GM23338 (cell line): ENCODE measurements at regions not wholly inside any gene's neighbourhood (a gene's known extent, or its start where the extent isn't known, plus 50 kb on each side); places are given as distances from the start of the nearest gene placed in this dataset.

Experiments
- ATAC-seq: fragments of 200-7000 bp; cut with Tn5 transposase; 3 replicates; pipeline ENCODE4 v1.9.1; 2020
- DNase-seq: peaks from one replicate; pipeline ENCODE4 v3.0.0-alpha.2; 2015; ENCODE audit warnings: low spot score
- H2AFZ ChIP-seq: fragments of 200-600 bp; sonication (generic); 2 replicates; pipeline ENCODE4 v1.8.0; 2016; ENCODE audit warnings: antibody characterized with exemption, mild to moderate bottlenecking, moderate library complexity
- H3F3A ChIP-seq: fragments of 200-600 bp; sonication (generic); replicated peaks from 2 replicates; pipeline ENCODE4 v1.8.0; 2017; ENCODE audit warnings: antibody characterized with exemption, mixed run types, low read depth
- H3K27ac ChIP-seq: fragments of 200-600 bp; sonication (generic); 2 replicates; pipeline ENCODE4 v1.6.1; 2016; ENCODE audit warnings: low read depth
- H3K27me3 ChIP-seq: fragments of 200-600 bp; sonication (generic); 2 replicates; pipeline ENCODE4 v1.8.0; 2016; ENCODE audit warnings: mild to moderate bottlenecking, mixed run types, moderate library complexity; ENCODE audit not compliant: insufficient read depth
- H3K36me3 ChIP-seq: fragments of 200-600 bp; sonication (generic); 2 replicates; pipeline ENCODE4 v1.8.0; 2016; ENCODE audit warnings: mild to moderate bottlenecking; ENCODE audit not compliant: insufficient read depth
- H3K4me1 ChIP-seq: fragments of 200-600 bp; sonication (generic); 2 replicates; pipeline ENCODE4 v1.8.0; 2016; ENCODE audit warnings: mild to moderate bottlenecking, moderate library complexity; ENCODE audit not compliant: insufficient read depth
- H3K4me2 ChIP-seq: fragments of 200-600 bp; sonication (generic); 2 replicates; pipeline ENCODE4 v1.7.1; 2017; ENCODE audit warnings: mixed run types
- H3K4me3 ChIP-seq: fragments of 200-600 bp; sonication (generic); 2 replicates; pipeline ENCODE4 v1.6.1; 2016; ENCODE audit warnings: mixed run types
- H3K79me2 ChIP-seq: fragments of 200-600 bp; sonication (generic); replicated peaks from 2 replicates; pipeline ENCODE4 v1.8.0; 2017; ENCODE audit warnings: mild to moderate bottlenecking; ENCODE audit not compliant: insufficient read depth
- H3K9me2 ChIP-seq: fragments of 200-600 bp; sonication (generic); 2 replicates; pipeline ENCODE4 v1.8.0; 2017; ENCODE audit not compliant: insufficient read depth
- H4K20me1 ChIP-seq: fragments of 200-600 bp; sonication (generic); replicated peaks from 2 replicates; pipeline ENCODE4 v1.8.0; 2017; ENCODE audit warnings: mild to moderate bottlenecking; ENCODE audit not compliant: insufficient read depth
- H3K27ac Mint-ChIP-seq: 2 replicates; pipeline ENCODE4 v1.8.0; 2020; ENCODE audit warnings: inconsistent platforms, mild to moderate bottlenecking, moderate library complexity, mixed read lengths
- H3K27me3 Mint-ChIP-seq: 3 replicates; pipeline ENCODE4 v1.8.0; 2022; ENCODE audit warnings: low read depth, mild to moderate bottlenecking, moderate library complexity, mixed read lengths, inconsistent platforms; ENCODE audit not compliant: insufficient read depth, poor library complexity
- H3K36me3 Mint-ChIP-seq: 3 replicates; pipeline ENCODE4 v1.8.0; 2021; ENCODE audit warnings: low read depth, mild to moderate bottlenecking, inconsistent platforms, moderate library complexity, mixed read lengths
- H3K4me1 Mint-ChIP-seq: 3 replicates; pipeline ENCODE4 v1.8.0; 2020; ENCODE audit warnings: mild to moderate bottlenecking, inconsistent platforms, mixed read lengths
- H3K4me3 Mint-ChIP-seq: 3 replicates; pipeline ENCODE4 v1.8.0; 2021; ENCODE audit warnings: moderate library complexity, mild to moderate bottlenecking, inconsistent platforms, mixed read lengths
- H3K9me3 Mint-ChIP-seq: 3 replicates; pipeline ENCODE4 v1.8.0; 2020; ENCODE audit warnings: moderate library complexity, mild to moderate bottlenecking, inconsistent platforms, mixed read lengths
- CREB1 ChIP-seq: fragments of 250-450 bp; sonication (Bioruptor Pico); IDR thresholded peaks from 2 replicates; pipeline ENCODE4 v1.5.0; 2020; ENCODE audit warnings: low read depth, mild to moderate bottlenecking, moderate library complexity
- CTCF ChIP-seq, 2 experiments: fragments of 200-600 bp in 1 of 2; sonication (generic) in 1 of 2; conservative IDR thresholded peaks; 2 replicates each; pipeline versions ENCODE4 v1.5.1 to v1.6.1; 2016 to 2017; ENCODE audit warnings: antibody characterized with exemption in 2 of 2, low read depth in 2 of 2, mild to moderate bottlenecking in 2 of 2, moderate library complexity in 1 of 2
- EZH2 ChIP-seq: fragments of 200-600 bp; sonication (generic); IDR thresholded peaks from one replicate; pipeline ENCODE4 v1.8.0; 2017; ENCODE audit warnings: antibody characterized with exemption, mild to moderate bottlenecking, low read depth; ENCODE audit not compliant: unreplicated experiment
- EZH2phosphoT487 ChIP-seq: fragments of 200-600 bp; sonication (generic); IDR thresholded peaks from one replicate; pipeline ENCODE4 v1.8.1; 2018; ENCODE audit warnings: antibody characterized with exemption; ENCODE audit not compliant: unreplicated experiment
- JUNB ChIP-seq: IDR thresholded peaks from one replicate; pipeline ENCODE4 v1.6.1; 2016; ENCODE audit warnings: antibody characterized with exemption; ENCODE audit not compliant: unreplicated experiment
- NANOG ChIP-seq: IDR thresholded peaks from 2 replicates; pipeline ENCODE4 v1.6.1; 2016; ENCODE audit warnings: antibody characterized with exemption, borderline replicate concordance
- POLR2AphosphoS5 ChIP-seq: IDR thresholded peaks from 2 replicates; pipeline ENCODE4 v1.6.1; 2016; ENCODE audit warnings: antibody characterized with exemption, low read depth
- REST ChIP-seq: IDR thresholded peaks from one replicate; pipeline ENCODE4 v1.6.1; 2018; ENCODE audit warnings: antibody characterized with exemption; ENCODE audit not compliant: unreplicated experiment
- STAT1 ChIP-seq: IDR thresholded peaks from one replicate; pipeline ENCODE4 v1.6.1; 2016; ENCODE audit warnings: antibody characterized with exemption; ENCODE audit not compliant: unreplicated experiment
- ZNF114 ChIP-seq: fragments of 250-450 bp; sonication (Bioruptor Pico); IDR thresholded peaks from 2 replicates; pipeline ENCODE4 v1.5.0; 2020; ENCODE audit warnings: mild to moderate bottlenecking, moderate library complexity
- ZNF331 ChIP-seq: fragments of 250-450 bp; sonication (Bioruptor Pico); IDR thresholded peaks from 2 replicates; pipeline ENCODE4 v1.5.0; 2020; ENCODE audit warnings: low read depth, mild to moderate bottlenecking, moderate library complexity
- ZNF462 ChIP-seq: fragments of 250-450 bp; sonication (Bioruptor Pico); IDR thresholded peaks from 2 replicates; pipeline ENCODE4 v1.5.0; 2020; ENCODE audit warnings: mild to moderate bottlenecking, moderate library complexity
- TF ChIP-seq, protein P1 (sequence below): IDR thresholded peaks from 2 replicates; pipeline ENCODE4 v1.6.1; 2016; ENCODE audit warnings: antibody characterized with exemption

DNA sequence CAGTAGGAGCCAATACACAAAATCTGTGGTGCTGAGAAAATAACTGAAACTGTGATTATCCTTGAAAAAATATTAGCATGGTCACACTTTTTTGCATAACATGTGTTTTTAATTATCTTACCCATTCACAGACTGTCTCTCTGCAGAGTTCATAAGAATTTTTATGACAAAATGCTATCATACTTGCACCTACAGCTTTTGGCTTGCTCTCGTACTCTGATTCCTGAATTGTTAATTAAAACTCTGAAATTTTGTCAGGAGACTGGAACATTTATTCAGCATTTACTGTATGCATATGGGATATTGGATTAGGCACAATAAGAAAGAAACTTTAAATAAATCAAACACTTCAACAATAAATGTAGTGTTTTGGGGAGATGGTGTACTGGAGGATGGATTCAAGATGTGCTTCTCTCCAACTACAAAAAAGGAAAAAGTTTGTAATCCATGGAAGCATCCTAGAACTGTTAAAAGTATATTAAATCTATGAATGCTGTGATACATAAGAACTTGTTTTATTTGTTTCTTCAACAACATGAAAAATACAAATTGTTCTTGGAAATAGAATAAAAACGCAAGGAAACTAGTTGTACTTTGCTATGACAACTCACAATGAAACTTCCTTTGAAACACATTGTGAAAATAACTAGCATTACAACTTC, 260.5 kb downstream of the SPATA18 start:
- no peak for ATAC-seq
- Histone ChIP-seq H3K9me2 (0 out of 2 replicates have a peak, but pooled peaks cover 4% of the 10 kb centered on the region), H3K36me3 (no peaks in the 10 kb centered on the region), H4K20me1 (no peaks in the 10 kb centered on the region), H3K4me1 (no peaks in the 10 kb centered on the region), H2AFZ (no peak overlapping the region), H3K4me2 (no peak overlapping the region), H3K27ac (no peak overlapping the region), H3K79me2 (no peaks in the 10 kb centered on the region), H3K4me3 (no peak overlapping the region), H3F3A (no peaks in the 10 kb centered on the region), H3K27me3 (no peaks in the 10 kb centered on the region)
- H3K27ac Mint-ChIP-seq, result no peak overlapping the region
- no peaks in the 10 kb centered on the region for H3K9me3 Mint-ChIP-seq
- DNase-seq, result no peak
- H3K36me3 Mint-ChIP-seq, result no peaks in the 10 kb centered on the region
- no peaks in the 10 kb centered on the region for H3K27me3 Mint-ChIP-seq
- peaks cover 5% of the 10 kb centered on the region; the same call in 1 of the 3 replicates for H3K4me1 Mint-ChIP-seq
- no peak for TF ChIP-seq CTCF (conservative IDR thresholded peaks at IDR 0.05; ENCODE audit: low read depth in 2 of 2)
- no peak for TF ChIP-seq STAT1
- no peak for TF ChIP-seq ZNF114
- no peak for TF ChIP-seq CREB1
- TF ChIP-seq ZNF331 (CRISPR knock-in tag), result no peak
- TF ChIP-seq EZH2, result no peak
- no peak for TF ChIP-seq EZH2phosphoT487
- no peak for TF ChIP-seq NANOG
- TF ChIP-seq JUNB, result no peak
- TF ChIP-seq, protein P1, sequence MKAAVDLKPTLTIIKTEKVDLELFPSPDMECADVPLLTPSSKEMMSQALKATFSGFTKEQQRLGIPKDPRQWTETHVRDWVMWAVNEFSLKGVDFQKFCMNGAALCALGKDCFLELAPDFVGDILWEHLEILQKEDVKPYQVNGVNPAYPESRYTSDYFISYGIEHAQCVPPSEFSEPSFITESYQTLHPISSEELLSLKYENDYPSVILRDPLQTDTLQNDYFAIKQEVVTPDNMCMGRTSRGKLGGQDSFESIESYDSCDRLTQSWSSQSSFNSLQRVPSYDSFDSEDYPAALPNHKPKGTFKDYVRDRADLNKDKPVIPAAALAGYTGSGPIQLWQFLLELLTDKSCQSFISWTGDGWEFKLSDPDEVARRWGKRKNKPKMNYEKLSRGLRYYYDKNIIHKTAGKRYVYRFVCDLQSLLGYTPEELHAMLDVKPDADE, result no peak
- no peak for TF ChIP-seq REST
- no peak for TF ChIP-seq POLR2AphosphoS5
- TF ChIP-seq ZNF462 (CRISPR knock-in tag), result no peak
- H3K4me3 Mint-ChIP-seq, result no peak overlapping the region
